ENCODE measurements at regions not wholly inside any gene's neighbourhood (a gene's known extent, or its start where the extent isn't known, plus 50 kb on each side); places are given as distances from the start of the nearest gene placed in this dataset.

DNA sequence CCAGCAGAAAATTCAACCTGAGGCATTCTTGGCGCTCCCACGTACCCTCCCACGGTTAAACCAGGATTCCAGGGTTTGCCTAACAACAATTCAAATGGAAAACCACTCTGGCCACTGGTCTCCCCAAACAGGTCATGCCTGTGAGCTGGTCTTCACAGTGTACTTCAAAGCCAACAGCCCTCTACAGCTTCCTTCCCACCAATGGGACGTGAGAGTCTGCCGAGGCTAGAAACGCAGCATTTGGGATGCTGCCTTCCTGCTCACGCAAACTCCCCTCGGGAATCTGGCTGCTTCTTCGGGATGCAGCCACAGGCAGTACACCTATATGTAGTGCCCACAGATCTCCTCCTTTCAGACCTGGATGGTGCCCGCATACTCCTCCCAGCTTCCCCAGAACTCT lies 149.1 kb downstream of the KLHL28 start:
- TF ChIP-seq, protein P1, sequence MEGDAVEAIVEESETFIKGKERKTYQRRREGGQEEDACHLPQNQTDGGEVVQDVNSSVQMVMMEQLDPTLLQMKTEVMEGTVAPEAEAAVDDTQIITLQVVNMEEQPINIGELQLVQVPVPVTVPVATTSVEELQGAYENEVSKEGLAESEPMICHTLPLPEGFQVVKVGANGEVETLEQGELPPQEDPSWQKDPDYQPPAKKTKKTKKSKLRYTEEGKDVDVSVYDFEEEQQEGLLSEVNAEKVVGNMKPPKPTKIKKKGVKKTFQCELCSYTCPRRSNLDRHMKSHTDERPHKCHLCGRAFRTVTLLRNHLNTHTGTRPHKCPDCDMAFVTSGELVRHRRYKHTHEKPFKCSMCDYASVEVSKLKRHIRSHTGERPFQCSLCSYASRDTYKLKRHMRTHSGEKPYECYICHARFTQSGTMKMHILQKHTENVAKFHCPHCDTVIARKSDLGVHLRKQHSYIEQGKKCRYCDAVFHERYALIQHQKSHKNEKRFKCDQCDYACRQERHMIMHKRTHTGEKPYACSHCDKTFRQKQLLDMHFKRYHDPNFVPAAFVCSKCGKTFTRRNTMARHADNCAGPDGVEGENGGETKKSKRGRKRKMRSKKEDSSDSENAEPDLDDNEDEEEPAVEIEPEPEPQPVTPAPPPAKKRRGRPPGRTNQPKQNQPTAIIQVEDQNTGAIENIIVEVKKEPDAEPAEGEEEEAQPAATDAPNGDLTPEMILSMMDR (conservative IDR thresholded peaks at IDR 0.05 in 1 of 2, IDR thresholded peaks at IDR 0.05 in 1 of 2; ENCODE audit: low read depth in 1 of 2, low read length in 2 of 2), result no peak
- no peak for TF ChIP-seq EZH2 (IDR thresholded peaks at IDR 0.05; ENCODE audit: low read length, missing control alignments)

All from fibroblast of lung (primary cell).